SKM-1 treated with dmso at 0.1 percent for 144 hours (cell line): ENCODE measurements at regions not wholly inside any gene's neighbourhood (a gene's known extent, or its start where the extent isn't known, plus 50 kb on each side); places are given as distances from the start of the nearest gene placed in this dataset.
A peak's percentile ranks its signal among the peaks of the same experiment; 100 is the strongest.

Experiments
- DNase-seq: peaks from one replicate; lab custom pipeline; 2025; ENCODE audit not compliant: unreplicated experiment; lab: John Stamatoyannopoulos, UW

- DNase-seq, result peak; percentile 3
Measured at GRCh38 chr12:19855851-19856250, 416.6 kb downstream of the AEBP2 start.

GRCh38 chr12:19856389-19856788, 417.1 kb downstream of the AEBP2 start:
- no peak for DNase-seq

DNA sequence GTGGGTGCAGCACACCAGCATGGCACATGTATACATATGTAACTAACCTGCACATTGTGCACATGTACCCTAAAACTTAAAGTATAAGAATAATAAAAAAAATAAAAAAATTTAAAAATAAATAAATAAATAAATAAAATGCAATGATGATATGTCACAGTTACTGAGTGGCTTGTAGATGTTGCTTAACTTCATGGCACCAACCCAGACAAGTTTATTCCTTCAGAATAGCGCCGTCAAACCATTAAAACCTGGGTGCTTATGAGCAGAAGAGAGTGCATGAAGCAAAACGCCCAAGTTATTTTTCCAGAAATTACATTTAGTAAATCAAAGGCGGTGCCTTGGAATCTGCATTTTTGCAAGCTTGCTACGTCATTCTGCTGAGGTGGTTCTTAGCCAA, 417.9 kb downstream of the AEBP2 start:
- DNase-seq, result no peak

DNA sequence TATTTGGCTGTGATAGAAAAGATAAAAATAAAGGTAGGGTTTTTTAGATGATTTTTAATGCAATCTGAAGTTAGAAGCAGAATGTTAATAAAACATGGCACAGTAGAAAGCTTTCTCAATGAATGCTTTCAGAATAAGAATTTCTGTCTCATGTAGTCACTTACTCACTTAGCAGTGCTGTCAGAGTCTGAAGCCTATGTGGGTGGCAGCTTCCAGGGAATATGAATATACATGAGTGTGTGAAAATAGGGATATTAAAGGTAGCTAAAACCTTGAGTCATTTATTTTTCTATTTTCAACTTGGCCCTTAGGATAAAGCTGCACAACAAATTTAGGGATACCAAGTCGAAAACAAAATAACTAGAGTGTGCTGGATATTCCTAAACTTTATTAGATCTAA, 427.9 kb downstream of the AEBP2 start:
- no peak for DNase-seq

DNA sequence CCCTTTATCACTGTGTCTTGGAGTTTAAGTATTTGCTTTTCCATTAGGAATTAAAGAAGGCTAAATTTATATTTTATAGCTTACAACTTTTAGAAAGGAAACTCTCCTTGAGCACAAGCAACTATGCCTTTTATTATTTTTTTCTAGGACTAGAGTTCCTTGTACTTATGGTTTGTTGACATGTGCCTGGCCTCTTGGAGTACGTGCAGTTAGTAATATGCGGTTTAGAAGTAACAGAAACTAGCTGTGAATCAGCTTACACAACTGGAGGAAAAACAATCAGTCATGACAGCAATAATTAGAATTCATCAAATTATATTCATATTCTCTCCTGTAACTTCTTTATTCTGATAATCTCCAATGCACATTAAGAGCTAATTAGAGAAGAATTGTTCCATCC, 428.7 kb downstream of the AEBP2 start:
- DNase-seq, result no peak

DNA sequence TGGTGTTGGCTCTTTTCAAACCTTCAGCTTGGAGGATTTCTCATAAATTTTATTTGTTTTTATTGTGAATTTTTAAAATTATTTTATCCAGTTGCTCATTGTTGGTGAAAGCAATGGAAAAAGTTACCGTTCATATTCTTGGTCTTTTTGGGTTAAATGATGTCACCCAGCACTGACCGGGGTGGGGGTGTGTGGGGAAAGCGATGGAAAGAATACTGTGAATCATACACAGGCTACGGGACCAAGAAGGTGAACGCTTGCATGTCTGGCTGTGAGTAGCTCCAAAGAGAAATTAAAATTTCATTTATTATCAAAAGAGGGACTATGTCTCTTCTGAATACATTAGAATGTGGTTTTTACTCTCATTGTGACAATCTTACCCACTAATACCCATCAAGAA, 430.1 kb downstream of the AEBP2 start:
- DNase-seq, result no peak

DNA sequence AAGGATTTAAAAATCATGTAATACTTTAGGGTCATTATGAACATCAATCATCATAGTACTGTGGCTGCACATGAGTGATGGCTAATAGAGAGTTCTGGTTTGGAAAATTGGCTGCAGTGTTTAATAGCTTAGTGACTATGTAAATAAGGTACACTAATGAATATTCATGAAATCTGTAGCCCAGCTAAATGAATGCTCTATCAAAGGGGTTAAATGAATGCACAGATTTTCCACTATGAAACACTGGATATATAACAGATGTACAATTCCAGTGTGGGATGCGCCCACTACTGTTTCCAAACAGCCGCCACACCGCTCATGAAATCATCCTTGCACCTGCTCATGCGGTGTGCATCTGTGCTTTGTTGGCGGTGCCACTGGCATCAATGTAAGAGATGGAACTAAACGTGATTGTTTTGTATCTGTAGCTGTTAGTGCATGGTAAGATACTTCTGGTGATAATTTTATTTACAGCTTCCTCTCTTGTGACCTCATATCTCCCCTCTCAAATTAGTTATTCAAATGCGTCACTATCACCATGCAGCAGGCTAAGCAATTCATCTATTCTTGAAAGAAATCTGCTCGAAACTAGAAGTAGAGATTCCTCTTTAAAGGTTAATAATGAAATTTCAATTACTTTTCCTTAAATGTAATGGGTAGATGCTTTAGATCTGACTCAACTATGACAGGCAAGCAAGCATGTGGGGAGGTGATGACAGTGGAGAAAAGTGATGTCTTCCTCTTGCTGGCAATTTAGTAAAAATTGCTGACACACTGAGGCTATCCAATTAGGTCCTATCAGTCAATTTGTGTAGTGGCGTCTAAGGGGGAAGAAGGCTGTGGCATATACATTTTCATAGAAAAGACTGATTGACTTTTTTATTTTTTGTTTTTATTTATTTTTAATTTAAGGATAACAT, 433.6 kb downstream of the AEBP2 start:
- DNase-seq, result no peak

DNA sequence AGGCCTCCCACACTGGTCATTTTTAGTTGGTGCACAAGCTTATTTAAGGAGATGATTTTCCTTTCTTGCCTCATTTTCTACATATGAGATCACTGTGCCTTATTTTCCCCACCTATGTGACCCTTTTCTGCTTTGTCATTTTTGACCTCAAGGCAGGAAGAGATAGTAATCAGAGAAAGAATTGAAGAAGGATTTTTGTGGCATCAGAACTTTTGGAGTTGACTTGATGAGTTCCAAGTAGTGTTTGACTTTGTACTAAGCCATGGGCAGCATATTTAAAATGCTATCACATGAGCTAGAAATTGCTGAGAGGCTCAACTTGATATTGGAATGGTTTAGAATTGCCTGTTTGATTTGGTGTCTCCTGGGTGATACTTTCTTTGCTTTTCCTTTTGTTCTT, 440.8 kb downstream of the AEBP2 start:
- no peak for DNase-seq

DNA sequence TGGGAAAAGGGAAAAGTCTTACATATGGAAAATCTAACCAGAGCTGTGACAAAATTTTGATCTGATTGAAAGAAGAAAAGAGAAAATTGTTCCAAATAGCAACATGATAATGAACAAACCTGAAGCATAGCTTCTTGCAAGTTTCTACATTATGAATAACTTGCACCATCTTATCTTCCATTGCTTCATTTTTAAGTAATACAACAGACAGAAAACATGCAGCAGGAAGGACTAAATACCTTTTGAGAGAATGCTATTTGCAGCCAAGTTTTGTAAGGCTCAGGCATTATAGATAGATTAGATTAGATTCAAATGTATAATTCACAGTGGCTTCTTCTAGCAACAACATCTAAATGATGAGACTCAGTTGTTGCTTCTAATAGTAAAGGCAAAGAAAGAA, 441.4 kb downstream of the AEBP2 start:
- DNase-seq, result no peak

DNA sequence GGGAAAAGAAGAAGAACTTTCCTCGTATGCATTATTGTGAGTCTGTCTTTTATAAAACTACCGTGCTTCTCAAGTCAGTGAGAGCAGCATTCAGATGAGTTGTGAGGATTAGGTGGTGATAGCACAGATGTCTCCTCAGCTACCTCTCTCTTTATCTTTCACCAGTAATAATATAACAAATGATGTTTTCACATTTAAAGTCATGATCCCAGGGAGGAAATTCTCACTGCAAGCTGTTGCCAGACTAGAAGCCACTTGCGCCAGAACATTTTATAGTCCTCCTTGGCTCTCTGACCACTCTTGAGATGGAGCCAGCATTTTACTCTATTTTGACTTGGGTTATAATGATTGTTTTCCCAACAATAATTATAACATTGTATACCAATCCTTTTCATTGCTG, 443.1 kb downstream of the AEBP2 start:
- DNase-seq, result no peak

- DNase-seq, result no peak
Measured at GRCh38 chr12:19884021-19884492, 444.8 kb downstream of the AEBP2 start.

DNA sequence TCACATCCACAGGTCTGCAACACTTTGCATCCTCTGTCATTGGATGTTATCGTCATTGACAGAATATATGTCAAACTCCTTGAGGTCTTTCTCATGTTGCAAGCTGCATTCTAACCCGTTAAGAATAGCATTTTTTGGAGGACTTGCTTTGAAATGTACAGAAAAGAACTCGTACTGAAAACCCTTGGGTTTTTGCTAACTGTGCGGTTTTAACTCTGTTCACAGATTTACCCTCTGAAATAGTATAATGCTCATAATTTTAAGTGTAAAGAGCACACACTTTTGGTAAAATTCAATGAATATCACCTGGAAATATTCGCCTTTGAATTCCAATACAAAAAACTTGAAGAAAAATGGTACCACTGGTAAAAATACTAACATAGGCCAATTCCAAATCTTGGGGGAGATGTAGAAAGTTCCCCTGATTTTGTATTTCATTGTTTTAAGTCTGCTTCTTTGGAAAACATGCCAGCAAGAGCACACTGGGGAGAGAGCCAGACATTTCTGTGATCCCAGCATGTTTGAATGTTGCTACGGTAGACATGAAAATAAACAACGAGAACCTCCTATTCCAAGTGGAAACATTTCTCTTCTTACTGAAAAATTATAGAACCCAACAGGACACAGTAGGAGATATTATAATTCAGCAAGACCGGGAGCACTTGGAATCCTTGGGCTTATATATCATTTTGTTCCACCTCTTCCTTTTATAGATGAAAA, 446.0 kb downstream of the AEBP2 start:
- no peak for DNase-seq

GRCh38 chr12:19886065-19886464, 446.8 kb downstream of the AEBP2 start:
- DNase-seq, result no peak

DNA sequence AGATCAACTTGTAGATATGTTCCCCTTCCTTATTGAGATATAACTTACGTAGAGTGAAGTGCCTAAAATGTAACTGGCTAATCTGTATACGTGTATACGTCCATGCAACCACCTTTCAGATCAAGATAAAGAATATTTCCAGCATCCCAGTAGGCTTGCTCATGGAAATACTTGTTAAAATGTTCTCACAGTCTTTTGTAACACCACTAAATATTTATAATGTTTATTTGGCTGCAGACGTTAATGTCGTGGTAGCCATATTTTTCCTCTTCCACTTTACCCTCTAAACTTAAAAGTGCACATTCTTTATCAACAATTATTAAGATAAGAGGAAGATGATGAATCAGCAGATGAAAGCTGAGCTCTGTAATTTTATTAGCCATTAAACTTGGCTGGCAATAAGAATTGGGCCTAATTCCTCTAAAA, 447.4 kb downstream of the AEBP2 start:
- no peak for DNase-seq

DNA sequence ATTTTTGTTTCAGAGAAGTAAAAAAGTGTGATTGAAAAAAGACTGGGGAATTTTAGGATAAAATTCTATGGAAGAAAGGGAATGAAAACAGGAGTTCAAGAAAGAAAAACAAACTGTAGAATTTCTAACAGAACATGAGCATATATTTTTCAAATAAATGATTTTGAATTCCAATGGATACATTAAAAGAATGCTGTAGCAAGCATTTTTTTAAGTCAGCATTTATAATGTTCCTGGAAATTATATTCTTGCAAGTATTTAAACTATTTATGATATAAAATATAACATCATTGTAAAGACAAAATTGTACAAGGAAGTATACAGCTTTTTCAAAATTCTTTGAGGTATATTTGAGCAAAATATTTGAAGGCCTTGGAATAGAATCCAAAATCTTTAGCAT, 450.7 kb downstream of the AEBP2 start:
- no peak for DNase-seq

DNA sequence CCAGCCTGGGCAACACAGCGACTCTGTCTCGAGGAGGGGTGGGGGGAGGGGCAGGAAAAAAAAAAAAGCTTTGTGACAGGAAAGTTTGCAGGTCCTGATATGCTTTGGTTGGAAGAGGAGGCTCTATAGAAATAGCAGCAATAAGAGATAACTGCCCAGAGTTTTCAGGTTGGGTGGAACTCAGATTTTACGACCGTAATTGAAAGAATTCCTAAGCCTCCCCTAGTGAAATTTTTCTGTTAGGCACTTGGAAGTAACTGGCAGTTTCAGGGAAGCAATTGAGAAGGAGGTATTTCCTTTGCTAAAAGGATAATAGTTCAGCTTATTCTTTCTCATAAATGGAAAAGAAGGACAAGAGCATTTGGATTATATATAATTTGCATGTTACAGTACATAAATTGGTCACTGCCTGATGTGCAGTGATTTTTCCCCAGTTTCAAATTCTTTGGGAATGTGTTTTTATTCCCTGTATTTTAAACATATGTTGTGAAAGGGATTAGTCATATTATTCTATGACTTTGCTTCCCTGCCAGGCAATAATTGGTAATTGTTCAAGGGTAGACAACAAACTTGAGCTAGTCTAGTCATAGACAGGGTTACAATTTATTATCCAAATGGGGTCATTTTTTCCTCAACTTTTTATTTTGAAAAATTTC, 452.8 kb downstream of the AEBP2 start:
- DNase-seq, result no peak

DNA sequence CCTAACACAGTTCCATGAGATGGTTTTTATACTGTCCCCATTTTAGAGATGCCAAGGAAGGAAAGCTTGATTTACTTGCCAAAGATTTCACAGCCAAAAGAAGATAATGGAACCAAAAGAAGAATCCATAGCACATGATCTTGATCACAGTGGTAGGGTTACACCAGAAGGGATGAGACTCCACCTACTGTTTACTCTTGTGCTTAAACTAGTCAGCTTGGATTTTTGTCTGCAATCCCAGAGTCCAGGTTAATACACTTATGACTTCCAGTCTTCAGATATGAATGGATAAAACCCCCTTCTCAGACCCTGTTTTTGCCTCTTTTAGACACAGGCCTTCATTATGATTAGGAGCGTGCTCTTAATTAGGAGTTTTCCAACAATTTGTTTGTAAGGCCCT, 454.2 kb downstream of the AEBP2 start:
- DNase-seq, result no peak

GRCh38 chr12:19894050-19894449, 454.8 kb downstream of the AEBP2 start:
- DNase-seq, result no peak

GRCh38 chr12:19894803-19895202, 455.5 kb downstream of the AEBP2 start:
- DNase-seq, result no peak

- no peak for DNase-seq
Measured at GRCh38 chr12:19895246-19896020, 456.1 kb downstream of the AEBP2 start.

- no peak for DNase-seq
Measured at GRCh38 chr12:19896041-19896440, 456.7 kb downstream of the AEBP2 start.
